B cell (primary cell): ENCODE measurements at regions not wholly inside any gene's neighbourhood (a gene's known extent, or its start where the extent isn't known, plus 50 kb on each side); places are given as distances from the start of the nearest gene placed in this dataset.

ENCODE experiments used
- ATAC-seq: fragments of 200-7000 bp; cut with Tn5 transposase; one replicate; pipeline ENCODE4 v1.10.0; 2021; ENCODE audit warnings: low read depth, mild to moderate bottlenecking, moderate number of reproducible peaks, moderate library complexity
- CTCF ChIA-PET: fragments of 350-600 bp; sonication (Branson Sonifier 250); formaldehyde crosslinking; loops from one replicate; lab custom pipeline; 2021; ENCODE audit warnings: antibody characterized with exemption, inconsistent platforms; lab: Charles Lee
- POLR2A ChIA-PET: fragments of 350-600 bp; sonication (Branson Sonifier 250); formaldehyde crosslinking; loops from one replicate; lab custom pipeline; 2021; ENCODE audit warnings: antibody characterized with exemption; lab: Charles Lee
- DNase-seq: peaks from one replicate; pipeline ENCODE4 v3.0.0; 2013
- H2AFZ ChIP-seq: 2 replicates; pipeline ENCODE4 v1.6.1; 2012; ENCODE audit warnings: mild to moderate bottlenecking, low read depth, low read length; ENCODE audit not compliant: insufficient read depth, poor library complexity, severe bottlenecking
- H3K27ac ChIP-seq, 2 donors: 1 replicate in 1 of 2; 2 replicates in 1 of 2; pipeline ENCODE4 v1.5.1; 2012 to 2013; ENCODE audit warnings: low read length in 2 of 2, mild to moderate bottlenecking in 2 of 2, moderate library complexity in 1 of 2
- H3K27me3 ChIP-seq, 4 experiments: fragments of 200-600 bp in 1 of 4; sonication (generic) in 1 of 4; replicated peaks in 1 of 4; 1 replicate in 2 of 4; 2 replicates in 2 of 4; pipeline versions ENCODE4 v1.6.1 to v1.7.0; 2013 to 2016; ENCODE audit warnings: low read length in 3 of 4, mild to moderate bottlenecking in 2 of 4, mixed read lengths in 1 of 4, moderate library complexity in 1 of 4; ENCODE audit not compliant: insufficient read depth in 4 of 4, control insufficient read depth in 3 of 4; ENCODE audit errors: control extremely low read depth in 1 of 4
- H3K36me3 ChIP-seq, 2 experiments: replicated peaks in 1 of 2; 1 replicate in 1 of 2; 2 replicates in 1 of 2; pipeline versions ENCODE4 v1.6.1 to v1.7.1; 2013; ENCODE audit warnings: low read length in 1 of 2; ENCODE audit not compliant: insufficient read depth in 2 of 2, control insufficient read depth in 1 of 2; ENCODE audit errors: control extremely low read depth in 1 of 2, extremely low read depth in 1 of 2
- H3K4me1 ChIP-seq, 2 donors: fragments of 200-600 bp in 1 of 2; sonication (generic) in 1 of 2; 1 replicate in 1 of 2; 2 replicates in 1 of 2; pipeline versions ENCODE4 v1.5.1 to v1.6.1; 2013 to 2017; ENCODE audit warnings: low read length in 2 of 2; ENCODE audit not compliant: control insufficient read depth in 2 of 2, insufficient read depth in 2 of 2
- H3K4me2 ChIP-seq: replicated peaks from 2 replicates; pipeline ENCODE3; 2012; ENCODE audit warnings: mild to moderate bottlenecking, low read depth, low read length; ENCODE audit not compliant: poor library complexity, severe bottlenecking
- H3K4me3 ChIP-seq, 5 experiments: fragments of 200-600 bp in 1 of 5; sonication (generic) in 1 of 5; 1 replicate in 3 of 5; 2 replicates in 2 of 5; pipeline versions ENCODE4 v1.5.1 to v1.7.0; 2011 to 2016; ENCODE audit warnings: low read length in 4 of 5, mild to moderate bottlenecking in 4 of 5, low read depth in 2 of 5, control low read depth in 1 of 5, moderate library complexity in 1 of 5; ENCODE audit not compliant: insufficient read depth in 1 of 5; ENCODE audit errors: control extremely low read depth in 1 of 5, extremely low read depth in 1 of 5
- H3K79me2 ChIP-seq: fragments of 200-600 bp; sonication (generic); one replicate; pipeline ENCODE4 v1.6.0; 2016; ENCODE audit warnings: low read length; ENCODE audit not compliant: control insufficient read depth, insufficient read depth
- H3K9ac ChIP-seq: fragments of 200-600 bp; sonication (generic); 2 replicates; pipeline ENCODE4 v1.6.1; 2017; ENCODE audit warnings: mild to moderate bottlenecking, low read length, moderate library complexity
- H3K9me3 ChIP-seq, 3 donors: one replicate each; pipeline versions ENCODE4 v1.6.1 to v1.7.1; 2013; ENCODE audit warnings: low read length in 2 of 3; ENCODE audit not compliant: control insufficient read depth in 2 of 3, insufficient read depth in 1 of 3; ENCODE audit errors: control extremely low read depth in 1 of 3
- H4K20me1 ChIP-seq: 2 replicates; pipeline ENCODE4 v1.6.0; 2012; ENCODE audit warnings: mild to moderate bottlenecking, low read length; ENCODE audit not compliant: insufficient read depth, control insufficient read depth, poor library complexity, severe bottlenecking
- H3K27ac Mint-ChIP-seq: one replicate; pipeline ENCODE4 v1.8.0; 2021; ENCODE audit warnings: mixed read lengths
- H3K27me3 Mint-ChIP-seq: one replicate; pipeline ENCODE4 v1.8.0; 2021; ENCODE audit warnings: mixed read lengths
- H3K4me1 Mint-ChIP-seq: one replicate; pipeline ENCODE4 v1.8.0; 2021; ENCODE audit warnings: mixed read lengths
- H3K4me3 Mint-ChIP-seq: one replicate; pipeline ENCODE4 v1.8.0; 2021; ENCODE audit warnings: mixed read lengths
- H3K9me3 Mint-ChIP-seq: one replicate; pipeline ENCODE4 v1.8.0; 2022; ENCODE audit warnings: mixed read lengths; ENCODE audit not compliant: insufficient read depth
- EZH2 ChIP-seq: IDR thresholded peaks from 2 replicates; pipeline ENCODE4 v1.6.1; 2012; ENCODE audit warnings: borderline replicate concordance, low read depth, mild to moderate bottlenecking, moderate library complexity, low read length; ENCODE audit not compliant: insufficient read depth, poor library complexity, severe bottlenecking
- WGBS: methylation state at CpG from one replicate; pipeline ENCODE4 v1.1.5; 2013; ENCODE audit warnings: missing lambda C conversion rate; ENCODE audit not compliant: insufficient coverage; 5-methylcytosine and 5-hydroxymethylcytosine counted together
- intact Hi-C: fragments of 100-400 bp; cut with micrococcal nuclease; formaldehyde crosslinking; loops from one replicate; pipeline ENCODE4 v1.10.0; 2022
- TF ChIP-seq, protein P1 (sequence below): fragments of 200-600 bp; IDR thresholded peaks from one replicate; pipeline ENCODE4 v1.8.0; 2022; ENCODE audit warnings: antibody characterized with exemption, mild to moderate bottlenecking

DNA sequence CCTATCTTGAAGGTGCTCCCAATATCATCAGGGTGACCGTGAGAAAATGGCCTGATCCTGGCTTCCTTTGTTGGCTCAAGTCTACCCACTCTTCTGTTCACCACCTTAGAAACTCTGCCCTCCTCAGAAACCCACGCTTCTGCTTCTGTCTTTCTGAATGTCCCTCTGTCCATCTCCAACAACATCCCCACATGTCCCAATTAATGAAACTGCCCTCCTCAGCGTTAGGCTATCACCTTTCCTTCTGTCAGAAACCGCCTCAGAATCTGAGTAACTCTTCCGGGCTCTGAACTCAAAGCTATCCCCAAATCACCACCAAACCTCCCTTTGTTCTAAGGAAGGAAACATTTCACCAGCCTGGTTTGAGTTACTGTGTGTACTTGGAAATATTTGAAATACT lies 315.8 kb upstream of the ZNF32 start:
- H2AFZ ChIP-seq: no peak overlapping the region
- no peaks in the 10 kb centered on the region for H3K36me3 ChIP-seq
- WGBS: 86% methylated on average over 2 of the region's 5 CpGs
- POLR2A ChIA-PET: no interaction called here
- TF ChIP-seq, protein P1, sequence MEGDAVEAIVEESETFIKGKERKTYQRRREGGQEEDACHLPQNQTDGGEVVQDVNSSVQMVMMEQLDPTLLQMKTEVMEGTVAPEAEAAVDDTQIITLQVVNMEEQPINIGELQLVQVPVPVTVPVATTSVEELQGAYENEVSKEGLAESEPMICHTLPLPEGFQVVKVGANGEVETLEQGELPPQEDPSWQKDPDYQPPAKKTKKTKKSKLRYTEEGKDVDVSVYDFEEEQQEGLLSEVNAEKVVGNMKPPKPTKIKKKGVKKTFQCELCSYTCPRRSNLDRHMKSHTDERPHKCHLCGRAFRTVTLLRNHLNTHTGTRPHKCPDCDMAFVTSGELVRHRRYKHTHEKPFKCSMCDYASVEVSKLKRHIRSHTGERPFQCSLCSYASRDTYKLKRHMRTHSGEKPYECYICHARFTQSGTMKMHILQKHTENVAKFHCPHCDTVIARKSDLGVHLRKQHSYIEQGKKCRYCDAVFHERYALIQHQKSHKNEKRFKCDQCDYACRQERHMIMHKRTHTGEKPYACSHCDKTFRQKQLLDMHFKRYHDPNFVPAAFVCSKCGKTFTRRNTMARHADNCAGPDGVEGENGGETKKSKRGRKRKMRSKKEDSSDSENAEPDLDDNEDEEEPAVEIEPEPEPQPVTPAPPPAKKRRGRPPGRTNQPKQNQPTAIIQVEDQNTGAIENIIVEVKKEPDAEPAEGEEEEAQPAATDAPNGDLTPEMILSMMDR: no peak
- TF ChIP-seq EZH2: no peak
- peaks cover 0 to 5% (median 0%) of the 10 kb centered on the region in 4 experiments for H3K27me3 ChIP-seq
- H3K79me2 ChIP-seq: no peaks in the 10 kb centered on the region
- no peaks in the 10 kb centered on the region for H3K4me1 ChIP-seq
- CTCF ChIA-PET: interaction anchor here (0.9 kb wide), 1 partner anchor 9 kb away, joined by 3 read pairs; no protein-coding TSS in a partner anchor
- DNase-seq (no peak), ATAC-seq (no peak)
- H3K27me3 Mint-ChIP-seq: peaks cover 31% of the 10 kb centered on the region
- H3K4me3 ChIP-seq: no peak overlapping the region
- H3K4me2 ChIP-seq: no peak overlapping the region
- no peak overlapping the region for H3K4me3 Mint-ChIP-seq
- no peak overlapping the region for H3K27ac ChIP-seq
- no peak overlapping the region for H3K9ac ChIP-seq
- intact Hi-C loops: no loop called here
- no peaks in the 10 kb centered on the region for H3K9me3 Mint-ChIP-seq
- H3K9me3 ChIP-seq: peaks cover 0 to 10% (median 0%) of the 10 kb centered on the region in 3 donors
- peaks cover 4% of the 10 kb centered on the region for H3K4me1 Mint-ChIP-seq
- peak overlapping the region; percentile 16 for H3K27ac Mint-ChIP-seq
- no peaks in the 10 kb centered on the region for H4K20me1 ChIP-seq

DNA sequence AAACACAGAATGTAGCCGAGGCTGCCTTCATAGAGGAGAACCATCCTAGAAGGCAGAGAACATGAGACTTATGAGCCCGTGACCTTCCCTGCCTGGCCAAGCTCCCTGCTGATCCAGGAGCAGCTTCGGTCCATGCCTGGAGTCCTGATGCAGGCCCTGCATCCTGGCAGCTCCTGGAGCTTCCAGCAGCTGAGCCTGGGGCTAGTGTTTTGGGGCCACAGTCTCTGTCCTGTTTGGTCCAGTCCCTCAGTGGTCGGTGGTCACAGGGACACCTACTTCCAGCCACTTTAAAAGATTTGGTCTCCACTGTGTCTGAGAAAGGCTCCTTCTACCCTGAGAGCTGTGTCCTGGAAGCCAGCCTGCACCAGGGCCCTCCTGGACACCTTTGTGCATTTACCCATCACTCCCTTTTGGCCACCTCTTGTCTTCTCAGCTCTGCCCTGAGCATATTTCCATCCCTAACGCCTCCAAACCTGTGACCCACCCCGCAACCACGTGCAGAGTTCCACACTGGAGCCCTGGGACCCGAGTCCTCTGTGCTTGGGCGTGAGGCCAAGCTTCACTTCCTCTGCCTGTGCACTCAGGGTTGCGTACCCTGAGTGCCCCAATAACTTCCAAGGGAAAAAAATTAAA lies 315.2 kb upstream of the ZNF32 start:
- Histone ChIP-seq H3K27me3 (peaks cover 0 to 5% (median 0%) of the 10 kb centered on the region in 4 experiments), H3K9ac (no peak overlapping the region), H3K4me2 (no peak overlapping the region), H3K4me3 (no peak overlapping the region), H4K20me1 (no peaks in the 10 kb centered on the region), H3K36me3 (no peaks in the 10 kb centered on the region), H3K4me1 (no peaks in the 10 kb centered on the region), H3K27ac (no peak overlapping the region), H3K79me2 (no peaks in the 10 kb centered on the region), H2AFZ (no peak overlapping the region), H3K9me3 (peaks cover 0 to 9% (median 0%) of the 10 kb centered on the region in 3 donors)
- ATAC-seq (no peak), DNase-seq (no peak)
- Mint-ChIP-seq H3K9me3 (no peaks in the 10 kb centered on the region), H3K4me3 (no peak overlapping the region), H3K27ac (no peak overlapping the region), H3K4me1 (peaks cover 4% of the 10 kb centered on the region), H3K27me3 (peaks cover 29% of the 10 kb centered on the region)
- TF ChIP-seq, protein P1: no peak
- TF ChIP-seq EZH2: no peak
- 48% methylated on average over 10 of the region's 10 CpGs for WGBS
- ChIA-PET POLR2A (no interaction called here), CTCF (interaction anchor here (0.9 kb wide), 1 partner anchor 8 kb away, joined by 3 read pairs; no protein-coding TSS in a partner anchor)
- intact Hi-C loops: no loop called here
